ENCODE measurements at regions not wholly inside any gene's neighbourhood (a gene's known extent, or its start where the extent isn't known, plus 50 kb on each side); places are given as distances from the start of the nearest gene placed in this dataset.

DNA sequence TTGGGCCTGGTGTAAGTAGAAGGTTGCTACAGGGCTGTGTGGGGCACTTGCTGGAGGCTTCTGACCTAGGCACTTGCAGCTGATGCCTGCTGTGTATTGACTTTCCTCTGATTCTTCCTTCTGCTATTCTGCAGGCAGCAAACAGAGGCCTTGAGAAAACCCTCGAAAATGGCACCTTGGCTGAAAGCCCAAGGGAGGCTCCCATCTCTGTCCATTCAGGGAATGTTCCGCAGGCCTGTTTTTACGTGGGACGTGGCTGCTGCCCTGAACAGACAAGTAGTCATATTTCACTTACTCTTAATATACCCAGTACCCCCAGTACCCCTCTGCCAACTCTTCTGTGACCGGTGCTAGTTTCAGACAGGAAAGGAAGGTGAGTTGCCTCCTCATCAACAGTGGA, 664.7 kb downstream of the INHBA start:
- DNase-seq, result no peak
- ChIA-PET POLR2A (no interaction called here), CTCF (interaction anchor here (0.6 kb wide), 1 partner anchor 659 kb away, joined by 3 read pairs; no protein-coding TSS in a partner anchor)
- Histone ChIP-seq H3K36me3 (replicated peaks in 1 of 2; ENCODE audit: control insufficient read depth in 1 of 2, insufficient read depth in 2 of 2, low read length in 1 of 2) (peaks cover 0 to 10% of the 10 kb centered on the region in 2 experiments), H3K4me2 (no peak overlapping the region), H3K79me2 (ENCODE audit: insufficient read depth) (no peaks in the 10 kb centered on the region), H3F3A (replicated peaks; ENCODE audit: insufficient read depth) (no peaks in the 10 kb centered on the region), H3K4me3 (ENCODE audit: low read depth in 2 of 2, low read length in 1 of 2) (no peak overlapping the region), H4K20me1 (ENCODE audit: insufficient read depth) (no peaks in the 10 kb centered on the region), H2AFZ (ENCODE audit: low read depth) (no peak overlapping the region), H3K4me1 (ENCODE audit: control insufficient read depth in 1 of 2, insufficient read depth in 2 of 2, low read depth in 1 of 2, low read length in 1 of 2) (no peaks in the 10 kb centered on the region), H3K9me3 (peaks cover 2% of the 10 kb centered on the region; the same call in 1 of the 2 replicates), H3K9ac (no peak overlapping the region), H3K9me2 (no peaks in the 10 kb centered on the region), H3K27ac (ENCODE audit: low read depth in 2 of 2, low read length in 1 of 2) (no peak overlapping the region), H3K27me3 (ENCODE audit: insufficient read depth) (no peaks in the 10 kb centered on the region)
- no peak for TF ChIP-seq NFIC (IDR thresholded peaks at IDR 0.05; ENCODE audit: borderline replicate concordance)
- TF ChIP-seq FOXJ3 (CRISPR knock-in tag; IDR thresholded peaks at IDR 0.05), result no peak
- no peak for TF ChIP-seq RAD21 (IDR thresholded peaks at IDR 0.05; ENCODE audit: low read length)
- 87% methylated on average over 5 of the region's 5 CpGs for WGBS (ENCODE audit: low lambda C conversion rate)

- H3K4me2 ChIP-seq, result no peak overlapping the region
- H3K9me3 ChIP-seq, result no peaks in the 10 kb centered on the region; the same call in 1 of the 2 replicates
- WGBS (ENCODE audit: low lambda C conversion rate), result 86% methylated on average over 5 of the region's 5 CpGs
- H3K79me2 ChIP-seq (ENCODE audit: insufficient read depth), result no peaks in the 10 kb centered on the region
- H3K36me3 ChIP-seq (replicated peaks in 1 of 2; ENCODE audit: control insufficient read depth in 1 of 2, insufficient read depth in 2 of 2, low read length in 1 of 2), result peaks cover 0 to 8% of the 10 kb centered on the region in 2 experiments
- H3K4me3 ChIP-seq (ENCODE audit: low read depth in 2 of 2, low read length in 1 of 2), result no peak overlapping the region
- ChIA-PET CTCF (interaction anchor here (0.6 to 2.6 kb wide), 3 partner anchors 34 to 667 kb away, joined by 3 to 9 read pairs (median 3); no protein-coding TSS in a partner anchor), POLR2A (no interaction called here)
- H3K27ac ChIP-seq (ENCODE audit: low read depth in 2 of 2, low read length in 1 of 2), result no peak overlapping the region
- H3K27me3 ChIP-seq (ENCODE audit: insufficient read depth), result no peaks in the 10 kb centered on the region
- no peak for TF ChIP-seq FOXJ3 (CRISPR knock-in tag; IDR thresholded peaks at IDR 0.05)
- TF ChIP-seq POLR2AphosphoS5 (IDR thresholded peaks at IDR 0.05; ENCODE audit: low read depth, low read length), result no peak
- TF ChIP-seq FOSL2 (IDR thresholded peaks at IDR 0.05; ENCODE audit: borderline replicate concordance, low read depth), result no peak
- no peak for TF ChIP-seq MEF2A (IDR thresholded peaks at IDR 0.05; ENCODE audit: borderline replicate concordance, low read depth)
- TF ChIP-seq NFIC (IDR thresholded peaks at IDR 0.05; ENCODE audit: borderline replicate concordance), result no peak
- no peak for TF ChIP-seq RFX5 (IDR thresholded peaks at IDR 0.05; ENCODE audit: low read length)
- TF ChIP-seq, protein P1, sequence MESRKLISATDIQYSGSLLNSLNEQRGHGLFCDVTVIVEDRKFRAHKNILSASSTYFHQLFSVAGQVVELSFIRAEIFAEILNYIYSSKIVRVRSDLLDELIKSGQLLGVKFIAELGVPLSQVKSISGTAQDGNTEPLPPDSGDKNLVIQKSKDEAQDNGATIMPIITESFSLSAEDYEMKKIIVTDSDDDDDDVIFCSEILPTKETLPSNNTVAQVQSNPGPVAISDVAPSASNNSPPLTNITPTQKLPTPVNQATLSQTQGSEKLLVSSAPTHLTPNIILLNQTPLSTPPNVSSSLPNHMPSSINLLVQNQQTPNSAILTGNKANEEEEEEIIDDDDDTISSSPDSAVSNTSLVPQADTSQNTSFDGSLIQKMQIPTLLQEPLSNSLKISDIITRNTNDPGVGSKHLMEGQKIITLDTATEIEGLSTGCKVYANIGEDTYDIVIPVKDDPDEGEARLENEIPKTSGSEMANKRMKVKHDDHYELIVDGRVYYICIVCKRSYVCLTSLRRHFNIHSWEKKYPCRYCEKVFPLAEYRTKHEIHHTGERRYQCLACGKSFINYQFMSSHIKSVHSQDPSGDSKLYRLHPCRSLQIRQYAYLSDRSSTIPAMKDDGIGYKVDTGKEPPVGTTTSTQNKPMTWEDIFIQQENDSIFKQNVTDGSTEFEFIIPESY (IDR thresholded peaks at IDR 0.05; ENCODE audit: borderline replicate concordance, low read depth), result no peak
- TF ChIP-seq, protein P2, sequence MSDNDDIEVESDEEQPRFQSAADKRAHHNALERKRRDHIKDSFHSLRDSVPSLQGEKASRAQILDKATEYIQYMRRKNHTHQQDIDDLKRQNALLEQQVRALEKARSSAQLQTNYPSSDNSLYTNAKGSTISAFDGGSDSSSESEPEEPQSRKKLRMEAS (IDR thresholded peaks at IDR 0.05; ENCODE audit: low read depth), result no peak
- TF ChIP-seq CTCF (IDR thresholded peaks at IDR 0.05), result no peak
- no peak for TF ChIP-seq EZH2phosphoT487 (IDR thresholded peaks at IDR 0.05; ENCODE audit: borderline replicate concordance, low read depth)
- TF ChIP-seq RXRA (IDR thresholded peaks at IDR 0.05; ENCODE audit: borderline replicate concordance, low read depth), result no peak
- TF ChIP-seq TAF1 (IDR thresholded peaks at IDR 0.05; ENCODE audit: borderline replicate concordance, low read depth, low read length), result no peak
- TF ChIP-seq, protein P3, sequence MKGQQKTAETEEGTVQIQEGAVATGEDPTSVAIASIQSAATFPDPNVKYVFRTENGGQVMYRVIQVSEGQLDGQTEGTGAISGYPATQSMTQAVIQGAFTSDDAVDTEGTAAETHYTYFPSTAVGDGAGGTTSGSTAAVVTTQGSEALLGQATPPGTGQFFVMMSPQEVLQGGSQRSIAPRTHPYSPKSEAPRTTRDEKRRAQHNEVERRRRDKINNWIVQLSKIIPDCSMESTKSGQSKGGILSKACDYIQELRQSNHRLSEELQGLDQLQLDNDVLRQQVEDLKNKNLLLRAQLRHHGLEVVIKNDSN (IDR thresholded peaks at IDR 0.05; ENCODE audit: borderline replicate concordance, low read depth), result no peak
- TF ChIP-seq NRF1 (IDR thresholded peaks at IDR 0.05; ENCODE audit: low read depth, low read length), result no peak
- TF ChIP-seq TCF12 (IDR thresholded peaks at IDR 0.05), result no peak
- TF ChIP-seq, protein P4, sequence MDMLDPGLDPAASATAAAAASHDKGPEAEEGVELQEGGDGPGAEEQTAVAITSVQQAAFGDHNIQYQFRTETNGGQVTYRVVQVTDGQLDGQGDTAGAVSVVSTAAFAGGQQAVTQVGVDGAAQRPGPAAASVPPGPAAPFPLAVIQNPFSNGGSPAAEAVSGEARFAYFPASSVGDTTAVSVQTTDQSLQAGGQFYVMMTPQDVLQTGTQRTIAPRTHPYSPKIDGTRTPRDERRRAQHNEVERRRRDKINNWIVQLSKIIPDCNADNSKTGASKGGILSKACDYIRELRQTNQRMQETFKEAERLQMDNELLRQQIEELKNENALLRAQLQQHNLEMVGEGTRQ (IDR thresholded peaks at IDR 0.05; ENCODE audit: borderline replicate concordance, low read depth, low read length), result no peak
- TF ChIP-seq RCOR1 (IDR thresholded peaks at IDR 0.05; ENCODE audit: low read length), result no peak
- H3K4me1 ChIP-seq (ENCODE audit: control insufficient read depth in 1 of 2, insufficient read depth in 2 of 2, low read depth in 1 of 2, low read length in 1 of 2), result no peaks in the 10 kb centered on the region
- H4K20me1 ChIP-seq (ENCODE audit: insufficient read depth), result no peaks in the 10 kb centered on the region
- DNase-seq, result no peak
- no peak overlapping the region for H2AFZ ChIP-seq (ENCODE audit: low read depth)
- H3K9me2 ChIP-seq, result no peaks in the 10 kb centered on the region
- H3K9ac ChIP-seq, result no peak overlapping the region
- no peaks in the 10 kb centered on the region for H3F3A ChIP-seq (replicated peaks; ENCODE audit: insufficient read depth)
These were observed 665.2 kb downstream of the INHBA start for GRCh38 chr7:41037691-41038090.

Data from SK-N-SH (cell line).